ENCODE measurements at regions not wholly inside any gene's neighbourhood (a gene's known extent, or its start where the extent isn't known, plus 50 kb on each side); places are given as distances from the start of the nearest gene placed in this dataset.

- H3K27ac ChIP-seq: no peak overlapping the region
- peaks cover 9% of the 10 kb centered on the region for H3K4me1 ChIP-seq
- DNase-seq (ENCODE audit: low spot score in 2 of 2): no peak
- H3K9me3 ChIP-seq: no peaks in the 10 kb centered on the region
- no peaks in the 10 kb centered on the region for H3K36me3 ChIP-seq
- TF ChIP-seq EP300 (IDR thresholded peaks at IDR 0.05) (no peak), POLR2AphosphoS5 (IDR thresholded peaks at IDR 0.05) (no peak), CTCF (IDR thresholded peaks at IDR 0.05) (no peak), POLR2A (IDR thresholded peaks at IDR 0.05) (no peak)
- 53% methylated on average over 2 of the region's 2 CpGs for WGBS
- H3K4me3 ChIP-seq: no peak overlapping the region
- no peaks in the 10 kb centered on the region for H3K27me3 ChIP-seq
Measured at GRCh38 chr2:195486520-195486919, 170.5 kb upstream of the SLC39A10 start.

DNA sequence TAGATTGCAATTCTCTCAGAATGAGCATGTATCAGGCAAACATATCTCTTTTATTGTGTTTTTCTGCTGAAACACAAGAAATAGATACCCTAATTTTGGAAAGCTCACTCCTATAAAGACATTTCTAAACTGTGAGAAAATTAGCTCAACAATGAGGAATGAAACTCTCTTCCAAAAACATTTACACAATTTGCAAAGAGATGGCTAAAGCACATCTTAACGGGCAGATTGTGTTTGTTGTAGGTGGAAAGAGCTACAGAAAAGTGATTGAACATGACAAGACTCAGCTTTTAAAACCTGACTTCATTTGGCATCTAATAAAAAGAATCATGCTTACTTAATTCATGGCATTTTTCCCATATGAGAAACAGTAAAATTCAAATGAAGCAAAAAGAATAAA lies 175.0 kb upstream of the SLC39A10 start:
- no peaks in the 10 kb centered on the region for H3K36me3 ChIP-seq
- 29% methylated on average over 1 of the region's 1 CpG for WGBS
- H3K27me3 ChIP-seq: no peaks in the 10 kb centered on the region
- DNase-seq (ENCODE audit: low spot score in 2 of 2): no peak
- TF ChIP-seq CTCF (IDR thresholded peaks at IDR 0.05): no peak
- no peak for TF ChIP-seq EP300 (IDR thresholded peaks at IDR 0.05)
- TF ChIP-seq POLR2A (IDR thresholded peaks at IDR 0.05): no peak
- TF ChIP-seq POLR2AphosphoS5 (IDR thresholded peaks at IDR 0.05): no peak
- H3K4me3 ChIP-seq: no peak overlapping the region
- H3K27ac ChIP-seq: no peak overlapping the region
- no peaks in the 10 kb centered on the region for H3K9me3 ChIP-seq
- H3K4me1 ChIP-seq: peaks cover 6% of the 10 kb centered on the region

DNA sequence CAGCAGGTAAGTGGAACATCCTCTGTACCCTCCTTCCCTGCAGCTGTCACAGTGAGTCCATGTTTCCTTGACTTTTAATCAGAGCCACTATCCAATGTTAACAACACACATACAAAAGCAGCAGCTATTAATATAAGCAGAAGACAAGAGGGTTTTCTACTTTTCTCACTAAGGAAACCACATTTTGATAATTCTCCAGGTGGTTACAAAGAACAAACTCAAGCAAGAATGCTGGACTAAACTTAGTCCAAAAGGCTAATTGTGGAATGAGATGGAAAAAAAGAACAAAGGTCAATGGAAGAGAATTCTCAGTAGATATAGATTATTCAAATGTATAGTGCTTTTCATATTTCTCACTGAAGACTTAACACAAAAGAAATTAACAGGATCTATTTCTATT lies 176.9 kb upstream of the SLC39A10 start:
- Histone ChIP-seq H3K9me3 (no peaks in the 10 kb centered on the region), H3K27me3 (no peaks in the 10 kb centered on the region), H3K36me3 (no peaks in the 10 kb centered on the region), H3K4me1 (no peaks in the 10 kb centered on the region), H3K27ac (no peak overlapping the region), H3K4me3 (no peak overlapping the region)
- DNase-seq (ENCODE audit: low spot score in 2 of 2): no peak
- TF ChIP-seq POLR2A (IDR thresholded peaks at IDR 0.05) (no peak), POLR2AphosphoS5 (IDR thresholded peaks at IDR 0.05) (no peak), EP300 (IDR thresholded peaks at IDR 0.05) (no peak), CTCF (IDR thresholded peaks at IDR 0.05) (no peak)

DNA sequence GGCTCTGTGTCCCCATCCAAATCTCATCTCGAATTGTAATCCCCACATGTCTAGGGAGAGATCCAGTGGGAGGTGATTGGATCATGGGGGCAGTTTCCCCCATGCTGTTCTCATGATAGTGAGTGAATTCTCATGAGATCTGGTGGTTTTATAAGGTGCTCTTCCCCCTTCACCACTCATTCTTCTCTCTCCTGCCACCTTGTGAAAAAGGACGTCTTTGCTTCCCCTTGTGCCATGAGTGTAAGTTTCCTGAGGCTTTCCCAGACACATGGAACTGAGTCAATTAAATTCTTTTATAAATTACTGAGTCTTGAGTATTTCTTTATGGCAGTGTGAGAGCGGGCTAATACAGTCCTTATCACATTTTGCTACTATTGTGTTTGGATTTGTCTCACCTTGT lies 177.6 kb upstream of the SLC39A10 start:
- no peak for DNase-seq (ENCODE audit: low spot score in 2 of 2)
- Histone ChIP-seq H3K4me1 (no peaks in the 10 kb centered on the region), H3K27ac (no peak overlapping the region), H3K27me3 (no peaks in the 10 kb centered on the region), H3K4me3 (no peak overlapping the region), H3K36me3 (no peaks in the 10 kb centered on the region), H3K9me3 (no peaks in the 10 kb centered on the region)
- WGBS: 87% methylated on average over 3 of the region's 3 CpGs
- no peak for TF ChIP-seq EP300 (IDR thresholded peaks at IDR 0.05)
- TF ChIP-seq POLR2AphosphoS5 (IDR thresholded peaks at IDR 0.05): no peak
- no peak for TF ChIP-seq POLR2A (IDR thresholded peaks at IDR 0.05)
- no peak for TF ChIP-seq CTCF (IDR thresholded peaks at IDR 0.05)

- DNase-seq (ENCODE audit: low spot score in 2 of 2): no peak
- no peak for TF ChIP-seq POLR2AphosphoS5 (IDR thresholded peaks at IDR 0.05)
- TF ChIP-seq CTCF (IDR thresholded peaks at IDR 0.05): no peak
- TF ChIP-seq POLR2A (IDR thresholded peaks at IDR 0.05): no peak
- no peak for TF ChIP-seq EP300 (IDR thresholded peaks at IDR 0.05)
- H3K27me3 ChIP-seq: no peaks in the 10 kb centered on the region
- no peak overlapping the region for H3K27ac ChIP-seq
- no peaks in the 10 kb centered on the region for H3K4me1 ChIP-seq
- no peaks in the 10 kb centered on the region for H3K9me3 ChIP-seq
- H3K36me3 ChIP-seq: no peaks in the 10 kb centered on the region
- H3K4me3 ChIP-seq: no peak overlapping the region
Measured at GRCh38 chr2:195477996-195478382, 179.0 kb upstream of the SLC39A10 start.

Data from suprapubic skin (tissue), 4 donors.